Neutrophil (primary cell): ENCODE measurements at regions not wholly inside any gene's neighbourhood (a gene's known extent, or its start where the extent isn't known, plus 50 kb on each side); places are given as distances from the start of the nearest gene placed in this dataset.

ENCODE experiments used
- H3K27ac ChIP-seq: fragments of 200-600 bp; sonication (generic); 2 replicates; pipeline ENCODE4 v1.5.1; 2016; ENCODE audit warnings: mild to moderate bottlenecking, moderate library complexity
- H3K27me3 ChIP-seq: fragments of 200-600 bp; sonication (generic); 2 replicates; pipeline ENCODE4 v1.6.0; 2016; ENCODE audit warnings: mild to moderate bottlenecking
- H3K36me3 ChIP-seq: fragments of 200-600 bp; sonication (generic); 2 replicates; pipeline ENCODE4 v1.5.1; 2017
- H3K4me1 ChIP-seq, 2 experiments: fragments of 200-600 bp in 1 of 2; sonication (generic) in 1 of 2; 1 replicate in 1 of 2; 2 replicates in 1 of 2; pipeline versions ENCODE4 v1.5.1 to v1.6.1; 2013 to 2016; ENCODE audit warnings: low read depth in 1 of 2, low read length in 1 of 2, mild to moderate bottlenecking in 1 of 2, moderate library complexity in 1 of 2; ENCODE audit not compliant: control insufficient read depth in 1 of 2, insufficient read depth in 1 of 2
- H3K4me3 ChIP-seq, 2 experiments: fragments of 200-600 bp in 1 of 2; sonication (generic) in 1 of 2; 1 replicate in 1 of 2; 2 replicates in 1 of 2; pipeline ENCODE4 v1.5.1; 2013 to 2016; ENCODE audit warnings: low read depth in 1 of 2, low read length in 1 of 2, mild to moderate bottlenecking in 1 of 2, moderate library complexity in 1 of 2
- H3K9me3 ChIP-seq: fragments of 200-600 bp; sonication (generic); 2 replicates; pipeline ENCODE4 v1.5.1; 2016
- CTCF ChIP-seq: fragments of 200-600 bp; sonication (generic); IDR thresholded peaks from 2 replicates; pipeline ENCODE4 v1.5.1; 2016; ENCODE audit warnings: antibody characterized with exemption

GRCh38 chr10:118442032-118442431, 99.9 kb upstream of the FAM204A start:
- Histone ChIP-seq H3K36me3 (no peaks in the 10 kb centered on the region), H3K4me3 (no peak overlapping the region), H3K27ac (no peak overlapping the region), H3K9me3 (no peaks in the 10 kb centered on the region), H3K4me1 (no peaks in the 10 kb centered on the region), H3K27me3 (peaks cover 64% of the 10 kb centered on the region)
- TF ChIP-seq CTCF = no peak

GRCh38 chr10:118439824-118440223, 97.7 kb upstream of the FAM204A start:
- no peak overlapping the region for H3K4me3 ChIP-seq
- H3K4me1 ChIP-seq = no peaks in the 10 kb centered on the region
- TF ChIP-seq CTCF = no peak
- H3K9me3 ChIP-seq = no peaks in the 10 kb centered on the region
- H3K27me3 ChIP-seq = peaks cover 60% of the 10 kb centered on the region
- H3K36me3 ChIP-seq = no peaks in the 10 kb centered on the region
- no peak overlapping the region for H3K27ac ChIP-seq

- H3K36me3 ChIP-seq = no peaks in the 10 kb centered on the region
- no peaks in the 10 kb centered on the region for H3K4me1 ChIP-seq
- no peaks in the 10 kb centered on the region for H3K9me3 ChIP-seq
- no peak overlapping the region for H3K4me3 ChIP-seq
- no peak for TF ChIP-seq CTCF
- H3K27me3 ChIP-seq = peaks cover 51% of the 10 kb centered on the region
- no peak overlapping the region for H3K27ac ChIP-seq
These were observed 94.6 kb upstream of the FAM204A start for GRCh38 chr10:118436742-118437141.

- no peak for TF ChIP-seq CTCF
- H3K9me3 ChIP-seq = no peaks in the 10 kb centered on the region
- no peak overlapping the region for H3K27ac ChIP-seq
- H3K36me3 ChIP-seq = no peaks in the 10 kb centered on the region
- no peak overlapping the region for H3K4me3 ChIP-seq
- H3K27me3 ChIP-seq = peaks cover 37% of the 10 kb centered on the region
- no peaks in the 10 kb centered on the region for H3K4me1 ChIP-seq
These were observed 88.1 kb upstream of the FAM204A start for GRCh38 chr10:118430190-118430589.

GRCh38 chr10:118423800-118424442, 81.8 kb upstream of the FAM204A start:
- TF ChIP-seq CTCF = no peak
- Histone ChIP-seq H3K4me3 (no peak overlapping the region), H3K27ac (no peak overlapping the region), H3K27me3 (peaks cover 46% of the 10 kb centered on the region), H3K9me3 (no peaks in the 10 kb centered on the region), H3K4me1 (no peaks in the 10 kb centered on the region), H3K36me3 (no peaks in the 10 kb centered on the region)
